CD4-positive, alpha-beta T cell (primary cell): ENCODE measurements at regions not wholly inside any gene's neighbourhood (a gene's known extent, or its start where the extent isn't known, plus 50 kb on each side); places are given as distances from the start of the nearest gene placed in this dataset.
"Not testable (repeated sequence)": the region's sequence is repeated elsewhere in the genome, so short reads cannot be mapped to it uniquely, and the experiment has no call there.

Experiments
- ATAC-seq: fragments of 200-7000 bp; cut with Tn5 transposase; one replicate; pipeline ENCODE4 v1.10.0; 2022; ENCODE audit warnings: mild to moderate bottlenecking; ENCODE audit not compliant: poor library complexity
- CTCF ChIA-PET: fragments of 350-600 bp; sonication (Branson Sonifier 250); formaldehyde crosslinking; loops from one replicate; lab custom pipeline; 2021; ENCODE audit warnings: antibody characterized with exemption, inconsistent platforms; lab: Charles Lee
- POLR2A ChIA-PET: fragments of 350-600 bp; sonication (Branson Sonifier 250); formaldehyde crosslinking; loops from one replicate; lab custom pipeline; 2021; ENCODE audit warnings: antibody characterized with exemption, inconsistent platforms; lab: Charles Lee
- DNase-seq, 14 experiments: peaks; one replicate each; pipeline ENCODE4 v3.0.0-alpha.2; 2013 to 2020; ENCODE audit warnings: mixed read lengths in 2 of 14
- H3K27ac ChIP-seq, 2 donors: one replicate each; pipeline versions ENCODE4 v1.5.1 to v1.7.0; 2013; ENCODE audit warnings: low read length in 2 of 2, low read depth in 1 of 2, mild to moderate bottlenecking in 1 of 2
- H3K27me3 ChIP-seq, 2 experiments: 1 replicate in 1 of 2; 2 replicates in 1 of 2; pipeline versions ENCODE4 v1.6.1 to v1.7.0; 2013; ENCODE audit warnings: low read length in 2 of 2, control low read depth in 1 of 2, mild to moderate bottlenecking in 1 of 2, moderate library complexity in 1 of 2; ENCODE audit not compliant: insufficient read depth in 2 of 2, control insufficient read depth in 1 of 2
- H3K36me3 ChIP-seq: one replicate; pipeline ENCODE4 v1.6.1; 2013; ENCODE audit warnings: low read length, control low read depth; ENCODE audit not compliant: insufficient read depth
- H3K4me1 ChIP-seq: one replicate; pipeline ENCODE4 v1.6.1; 2013; ENCODE audit warnings: low read length, control low read depth; ENCODE audit not compliant: insufficient read depth
- H3K4me3 ChIP-seq: one replicate; pipeline ENCODE4 v1.5.1; 2013; ENCODE audit warnings: mild to moderate bottlenecking, low read length, moderate library complexity
- H3K9me3 ChIP-seq, 2 experiments: 1 replicate in 1 of 2; 2 replicates in 1 of 2; pipeline versions ENCODE4 v1.6.1 to v1.7.0; 2013; ENCODE audit warnings: low read length in 2 of 2, mild to moderate bottlenecking in 2 of 2, control low read depth in 1 of 2, moderate library complexity in 1 of 2; ENCODE audit not compliant: control insufficient read depth in 1 of 2, insufficient read depth in 1 of 2
- H3K27ac Mint-ChIP-seq: one replicate; pipeline ENCODE4 v1.8.0; 2020; ENCODE audit warnings: mixed read lengths
- H3K27me3 Mint-ChIP-seq: one replicate; pipeline ENCODE4 v1.8.0; 2021; ENCODE audit warnings: mixed read lengths
- H3K36me3 Mint-ChIP-seq: one replicate; pipeline ENCODE4 v1.8.0; 2021; ENCODE audit warnings: low read depth, mixed read lengths
- H3K4me1 Mint-ChIP-seq: one replicate; pipeline ENCODE4 v1.8.0; 2021; ENCODE audit warnings: low read depth, mixed read lengths
- H3K4me3 Mint-ChIP-seq: one replicate; pipeline ENCODE4 v1.8.0; 2020; ENCODE audit warnings: mild to moderate bottlenecking, mixed read lengths
- H3K9me3 Mint-ChIP-seq: one replicate; pipeline ENCODE4 v1.8.0; 2020; ENCODE audit warnings: mixed read lengths
- CTCF ChIP-seq: fragments of 200-600 bp; IDR thresholded peaks from one replicate; pipeline ENCODE4 v1.8.0; 2022; ENCODE audit warnings: antibody characterized with exemption, mild to moderate bottlenecking
- intact Hi-C, 2 experiments: fragments of 100-400 bp; cut with DNase I in 1 of 2; cut with micrococcal nuclease in 1 of 2; formaldehyde crosslinking; loops; one replicate each; pipeline versions ENCODE4 v1.15.1 to v1.9.0; 2023 to 2025; cut with DNase I, micrococcal nuclease

- no peak overlapping the region for H3K27ac ChIP-seq
- no peak overlapping the region for H3K27ac Mint-ChIP-seq
- no peaks in the 10 kb centered on the region for H3K9me3 Mint-ChIP-seq
- no peak overlapping the region for H3K4me3 ChIP-seq
- no peak overlapping the region for H3K4me3 Mint-ChIP-seq
- ChIA-PET CTCF (interaction anchor here (1.4 kb wide), 1 partner anchor 16 kb away, joined by 3 read pairs; no protein-coding TSS in a partner anchor), POLR2A (no interaction called here)
- DNase-seq = no peak
- H3K27me3 ChIP-seq = peaks cover 0 to 2% of the 10 kb centered on the region in 2 experiments
- peaks cover 21% of the 10 kb centered on the region for H3K27me3 Mint-ChIP-seq
- no peaks in the 10 kb centered on the region for H3K9me3 ChIP-seq
- intact Hi-C loops = no loop called here
- no peaks in the 10 kb centered on the region for H3K4me1 Mint-ChIP-seq
- H3K36me3 ChIP-seq = no peaks in the 10 kb centered on the region
- ATAC-seq = no peak
- no peaks in the 10 kb centered on the region for H3K4me1 ChIP-seq
- no peaks in the 10 kb centered on the region for H3K36me3 Mint-ChIP-seq
- no peak for TF ChIP-seq CTCF
Observed at GRCh38 chr5:74440341-74440740, 200.2 kb downstream of the ENC1 start.

- H3K9me3 Mint-ChIP-seq, CTCF ChIA-PET, H3K36me3 ChIP-seq, H3K4me3 ChIP-seq, H3K9me3 ChIP-seq, H3K27ac ChIP-seq, H3K4me1 ChIP-seq, DNase-seq, H3K4me3 Mint-ChIP-seq, ATAC-seq, H3K27me3 ChIP-seq, POLR2A ChIA-PET, H3K4me1 Mint-ChIP-seq, H3K27ac Mint-ChIP-seq, H3K36me3 Mint-ChIP-seq, intact Hi-C loops: not testable (repeated sequence)
- H3K27me3 Mint-ChIP-seq = peaks cover 28% of the 10 kb centered on the region
Observed at GRCh38 chr5:74437870-74438269, 202.7 kb downstream of the ENC1 start.

- Mint-ChIP-seq H3K9me3 (no peaks in the 10 kb centered on the region), H3K4me3 (no peak overlapping the region), H3K36me3 (no peaks in the 10 kb centered on the region), H3K4me1 (peaks cover 4% of the 10 kb centered on the region), H3K27me3 (peaks cover 31% of the 10 kb centered on the region), H3K27ac (no peak overlapping the region)
- ATAC-seq = no peak
- peaks cover 0 to 3% of the 10 kb centered on the region in 2 experiments for H3K9me3 ChIP-seq
- H3K4me3 ChIP-seq = no peak overlapping the region
- H3K4me1 ChIP-seq = no peaks in the 10 kb centered on the region
- CTCF ChIA-PET = no interaction called here
- peaks cover 0 to 7% of the 10 kb centered on the region in 2 experiments for H3K27me3 ChIP-seq
- H3K27ac ChIP-seq = no peak overlapping the region
- no peak for TF ChIP-seq CTCF
- intact Hi-C loops = no loop called here
- no peaks in the 10 kb centered on the region for H3K36me3 ChIP-seq
- POLR2A ChIA-PET = no interaction called here
- peak in 2 of 14 experiments; percentile 28 to 35 for DNase-seq
Observed at GRCh38 chr5:74433896-74434829, 206.4 kb downstream of the ENC1 start.
